Ectodermal cell (in vitro differentiated cells): ENCODE measurements at regions not wholly inside any gene's neighbourhood (a gene's known extent, or its start where the extent isn't known, plus 50 kb on each side); places are given as distances from the start of the nearest gene placed in this dataset.

ENCODE experiments used
- H3K27ac ChIP-seq: 2 replicates; pipeline ENCODE4 v1.7.0; 2013; ENCODE audit warnings: mild to moderate bottlenecking, low read depth, low read length; ENCODE audit not compliant: insufficient read depth, poor library complexity, severe bottlenecking
- H3K27me3 ChIP-seq: 2 replicates; pipeline ENCODE4 v1.7.0; 2013; ENCODE audit warnings: mild to moderate bottlenecking, low read length; ENCODE audit not compliant: insufficient read depth, control insufficient read depth, poor library complexity, severe bottlenecking
- H3K36me3 ChIP-seq: one replicate; pipeline ENCODE4 v1.7.0; 2013; ENCODE audit warnings: low read length; ENCODE audit not compliant: control insufficient read depth, insufficient read depth
- H3K4me1 ChIP-seq: one replicate; pipeline ENCODE4 v1.7.0; 2013; ENCODE audit warnings: low read length; ENCODE audit not compliant: control insufficient read depth, insufficient read depth
- H3K4me3 ChIP-seq: 2 replicates; pipeline ENCODE4 v1.7.0; 2013; ENCODE audit warnings: low read depth, low read length, control low read depth; ENCODE audit not compliant: insufficient read depth
- H3K9me3 ChIP-seq: 2 replicates; pipeline ENCODE4 v1.7.0; 2013; ENCODE audit warnings: mild to moderate bottlenecking, low read length, moderate library complexity; ENCODE audit not compliant: control insufficient read depth
- WGBS, 2 experiments: methylation state at CpG; one replicate each; pipeline ENCODE4 v1.1.7; 2013; ENCODE audit warnings: missing lambda C conversion rate in 2 of 2; 5-methylcytosine and 5-hydroxymethylcytosine counted together

GRCh38 chr2:22491442-22491841 lies 893.5 kb upstream of the KLHL29 start:
- H3K27ac ChIP-seq: no peak overlapping the region
- no peaks in the 10 kb centered on the region for H3K9me3 ChIP-seq
- H3K36me3 ChIP-seq: no peaks in the 10 kb centered on the region
- no peak overlapping the region for H3K4me3 ChIP-seq
- 96 to 97% methylated on average over 4 to 5 of the region's 5 CpGs for WGBS, 2 experiments
- peaks cover 7% of the 10 kb centered on the region for H3K4me1 ChIP-seq
- no peaks in the 10 kb centered on the region for H3K27me3 ChIP-seq

GRCh38 chr2:22494156-22494555 lies 890.8 kb upstream of the KLHL29 start:
- Histone ChIP-seq H3K9me3 (no peaks in the 10 kb centered on the region), H3K4me1 (peaks cover 5% of the 10 kb centered on the region), H3K4me3 (no peak overlapping the region), H3K36me3 (no peaks in the 10 kb centered on the region), H3K27me3 (no peaks in the 10 kb centered on the region), H3K27ac (no peak overlapping the region)
- WGBS, 2 experiments: 91 to 95% methylated on average over 3 of the region's 3 CpGs

GRCh38 chr2:22497064-22497463 lies 887.9 kb upstream of the KLHL29 start:
- Histone ChIP-seq H3K27me3 (no peaks in the 10 kb centered on the region), H3K9me3 (no peaks in the 10 kb centered on the region), H3K27ac (no peak overlapping the region), H3K4me1 (peaks cover 15% of the 10 kb centered on the region), H3K4me3 (no peak overlapping the region), H3K36me3 (no peaks in the 10 kb centered on the region)
- 100% methylated on average over 1 of the region's 1 CpG; no CpG with 5 or more reads in 1 of the 2 experiments for WGBS, 2 experiments

GRCh38 chr2:22497789-22498188 lies 887.2 kb upstream of the KLHL29 start:
- 94% methylated on average over 3 of the region's 3 CpGs for WGBS, 2 experiments
- no peaks in the 10 kb centered on the region for H3K27me3 ChIP-seq
- H3K27ac ChIP-seq: no peak overlapping the region
- H3K9me3 ChIP-seq: no peaks in the 10 kb centered on the region
- H3K36me3 ChIP-seq: no peaks in the 10 kb centered on the region
- peaks cover 15% of the 10 kb centered on the region for H3K4me1 ChIP-seq
- H3K4me3 ChIP-seq: no peak overlapping the region

- 96 to 100% methylated on average over 4 of the region's 4 CpGs for WGBS, 2 experiments
- no peaks in the 10 kb centered on the region for H3K36me3 ChIP-seq
- no peak overlapping the region for H3K4me3 ChIP-seq
- H3K27me3 ChIP-seq: no peaks in the 10 kb centered on the region
- no peak overlapping the region for H3K27ac ChIP-seq
- peaks cover 15% of the 10 kb centered on the region for H3K4me1 ChIP-seq
- H3K9me3 ChIP-seq: no peaks in the 10 kb centered on the region
Measured at GRCh38 chr2:22499082-22499839, 885.7 kb upstream of the KLHL29 start.

GRCh38 chr2:22500555-22500935 lies 884.4 kb upstream of the KLHL29 start:
- WGBS, 2 experiments: 93 to 98% methylated on average over 1 of the region's 1 CpG
- Histone ChIP-seq H3K27me3 (no peaks in the 10 kb centered on the region), H3K27ac (no peak overlapping the region), H3K36me3 (no peaks in the 10 kb centered on the region), H3K4me1 (peaks cover 15% of the 10 kb centered on the region), H3K9me3 (no peaks in the 10 kb centered on the region), H3K4me3 (no peak overlapping the region)

- H3K4me3 ChIP-seq: no peak overlapping the region
- no peaks in the 10 kb centered on the region for H3K9me3 ChIP-seq
- peaks cover 15% of the 10 kb centered on the region for H3K4me1 ChIP-seq
- H3K36me3 ChIP-seq: no peaks in the 10 kb centered on the region
- no peak overlapping the region for H3K27ac ChIP-seq
- WGBS, 2 experiments: 89 to 100% methylated on average over 1 of the region's 2 CpGs
- H3K27me3 ChIP-seq: no peaks in the 10 kb centered on the region
Measured at GRCh38 chr2:22501851-22502250, 883.1 kb upstream of the KLHL29 start.

- Histone ChIP-seq H3K4me1 (no peaks in the 10 kb centered on the region), H3K27me3 (no peaks in the 10 kb centered on the region), H3K27ac (no peak overlapping the region), H3K36me3 (no peaks in the 10 kb centered on the region), H3K9me3 (no peaks in the 10 kb centered on the region), H3K4me3 (no peak overlapping the region)
- 89 to 91% methylated on average over 4 of the region's 4 CpGs for WGBS, 2 experiments
Measured at GRCh38 chr2:22513563-22513962, 871.4 kb upstream of the KLHL29 start.

GRCh38 chr2:22517141-22517540 lies 867.8 kb upstream of the KLHL29 start:
- no peaks in the 10 kb centered on the region for H3K4me1 ChIP-seq
- H3K27ac ChIP-seq: no peak overlapping the region
- no peaks in the 10 kb centered on the region for H3K27me3 ChIP-seq
- no peaks in the 10 kb centered on the region for H3K36me3 ChIP-seq
- no peaks in the 10 kb centered on the region for H3K9me3 ChIP-seq
- 73 to 80% methylated on average over 1 of the region's 1 CpG for WGBS, 2 experiments
- H3K4me3 ChIP-seq: no peak overlapping the region

- no peak overlapping the region for H3K27ac ChIP-seq
- H3K4me1 ChIP-seq: no peaks in the 10 kb centered on the region
- no peak overlapping the region for H3K4me3 ChIP-seq
- no peaks in the 10 kb centered on the region for H3K27me3 ChIP-seq
- H3K9me3 ChIP-seq: no peaks in the 10 kb centered on the region
- H3K36me3 ChIP-seq: no peaks in the 10 kb centered on the region
Measured at GRCh38 chr2:22518641-22519040, 866.3 kb upstream of the KLHL29 start.
